Thoracic aorta (tissue), 2 donors: ENCODE measurements at regions not wholly inside any gene's neighbourhood (a gene's known extent, or its start where the extent isn't known, plus 50 kb on each side); places are given as distances from the start of the nearest gene placed in this dataset.

Experiments used
- ATAC-seq: fragments of 150-250 bp; one replicate; pipeline ENCODE4 v1.8.0; 2017; ENCODE audit warnings: low read depth; ENCODE audit not compliant: insufficient number of reproducible peaks, low FRiP score
- DNase-seq: peaks from one replicate; pipeline ENCODE4 v3.0.0-alpha.2; 2020; ENCODE audit warnings: low spot score
- H3K27ac ChIP-seq, 2 donors: fragments of 200-600 bp; sonication (generic); 1 replicate in 1 of 2; 2 replicates in 1 of 2; pipeline ENCODE4 v1.5.1; 2016; ENCODE audit warnings: mild to moderate bottlenecking in 2 of 2, moderate library complexity in 2 of 2
- H3K27me3 ChIP-seq: fragments of 200-600 bp; sonication (generic); replicated peaks from 2 replicates; pipeline ENCODE4 v1.6.0; 2016; ENCODE audit warnings: mild to moderate bottlenecking; ENCODE audit not compliant: insufficient read depth
- H3K36me3 ChIP-seq: fragments of 200-600 bp; sonication (generic); one replicate; pipeline ENCODE4 v1.5.1; 2016
- H3K4me1 ChIP-seq, 2 donors: fragments of 200-600 bp; sonication (generic); 1 replicate in 1 of 2; 2 replicates in 1 of 2; pipeline versions ENCODE4 v1.5.1 to v1.6.0; 2016; ENCODE audit warnings: low read depth in 2 of 2, mild to moderate bottlenecking in 1 of 2; ENCODE audit not compliant: control insufficient read depth in 1 of 2
- H3K4me3 ChIP-seq: fragments of 200-600 bp; sonication (generic); 2 replicates; pipeline ENCODE4 v1.5.1; 2016; ENCODE audit warnings: mild to moderate bottlenecking
- H3K9me3 ChIP-seq: fragments of 200-600 bp; sonication (generic); 2 replicates; pipeline ENCODE4 v1.5.1; 2016
- CTCF ChIP-seq: fragments of 200-600 bp; sonication (generic); IDR thresholded peaks from one replicate; pipeline ENCODE4 v1.5.1; 2019; ENCODE audit warnings: antibody characterized with exemption

DNA sequence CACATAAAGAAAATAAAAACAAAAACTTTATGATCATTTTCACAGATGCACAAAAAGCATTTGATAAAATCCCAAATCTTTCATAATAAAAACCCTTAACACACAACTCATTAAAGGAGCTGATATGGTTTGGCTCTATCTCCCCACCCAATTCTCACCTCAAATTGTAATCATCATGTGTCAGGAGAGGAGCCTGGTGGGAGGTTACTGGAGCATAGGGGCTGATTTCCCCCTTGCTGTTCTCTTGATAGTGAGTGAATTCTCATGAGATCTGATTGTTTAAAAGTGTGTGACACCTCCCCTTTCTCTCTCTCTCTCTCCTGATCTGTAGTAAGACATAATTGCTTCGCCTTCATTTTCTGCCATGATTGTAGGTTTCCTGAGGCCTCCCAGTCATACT lies 790.7 kb downstream of the C12orf50 start:
- H3K36me3 ChIP-seq, result no peaks in the 10 kb centered on the region
- no peak for TF ChIP-seq CTCF
- no peaks in the 10 kb centered on the region for H3K4me1 ChIP-seq
- DNase-seq (no peak), ATAC-seq (no peak)
- H3K4me3 ChIP-seq, result no peak overlapping the region
- no peaks in the 10 kb centered on the region for H3K27me3 ChIP-seq
- H3K9me3 ChIP-seq, result no peaks in the 10 kb centered on the region
- H3K27ac ChIP-seq, result no peak overlapping the region

DNA sequence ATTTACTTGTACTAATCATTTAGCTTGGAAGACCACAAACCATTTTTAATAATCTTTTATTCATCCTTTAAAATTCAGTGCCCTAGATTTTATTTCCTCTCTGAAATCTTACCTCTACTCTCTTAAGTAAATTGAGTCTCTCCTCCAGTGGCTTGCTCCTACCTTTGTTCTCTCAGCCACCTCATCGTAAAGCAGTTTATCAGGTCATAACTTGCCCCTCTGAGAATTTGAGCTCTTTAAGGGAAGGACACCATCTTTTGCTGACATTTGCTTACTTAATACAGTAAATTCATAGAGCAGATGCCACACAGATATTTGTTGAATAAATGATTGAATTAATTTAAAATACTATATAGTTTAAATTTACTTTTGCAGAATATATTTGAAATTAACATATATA lies 794.3 kb downstream of the C12orf50 start:
- TF ChIP-seq CTCF, result no peak
- DNase-seq (no peak), ATAC-seq (no peak)
- Histone ChIP-seq H3K36me3 (no peaks in the 10 kb centered on the region), H3K27ac (no peak overlapping the region), H3K9me3 (no peaks in the 10 kb centered on the region), H3K27me3 (no peaks in the 10 kb centered on the region), H3K4me1 (no peaks in the 10 kb centered on the region), H3K4me3 (no peak overlapping the region)

GRCh38 chr12:87233671-87234070 lies 795.5 kb downstream of the C12orf50 start:
- no peaks in the 10 kb centered on the region for H3K27me3 ChIP-seq
- H3K4me1 ChIP-seq, result no peaks in the 10 kb centered on the region
- H3K9me3 ChIP-seq, result no peaks in the 10 kb centered on the region
- no peak for TF ChIP-seq CTCF
- no peak overlapping the region for H3K4me3 ChIP-seq
- no peak overlapping the region for H3K27ac ChIP-seq
- H3K36me3 ChIP-seq, result no peaks in the 10 kb centered on the region
- no peak for DNase-seq
- ATAC-seq, result no peak

GRCh38 chr12:87231818-87232217 lies 797.4 kb downstream of the C12orf50 start:
- no peak for TF ChIP-seq CTCF
- no peaks in the 10 kb centered on the region for H3K4me1 ChIP-seq
- H3K9me3 ChIP-seq, result no peaks in the 10 kb centered on the region
- ATAC-seq, result no peak
- H3K27me3 ChIP-seq, result no peaks in the 10 kb centered on the region
- H3K4me3 ChIP-seq, result no peak overlapping the region
- no peak overlapping the region for H3K27ac ChIP-seq
- no peak for DNase-seq
- H3K36me3 ChIP-seq, result no peaks in the 10 kb centered on the region

DNA sequence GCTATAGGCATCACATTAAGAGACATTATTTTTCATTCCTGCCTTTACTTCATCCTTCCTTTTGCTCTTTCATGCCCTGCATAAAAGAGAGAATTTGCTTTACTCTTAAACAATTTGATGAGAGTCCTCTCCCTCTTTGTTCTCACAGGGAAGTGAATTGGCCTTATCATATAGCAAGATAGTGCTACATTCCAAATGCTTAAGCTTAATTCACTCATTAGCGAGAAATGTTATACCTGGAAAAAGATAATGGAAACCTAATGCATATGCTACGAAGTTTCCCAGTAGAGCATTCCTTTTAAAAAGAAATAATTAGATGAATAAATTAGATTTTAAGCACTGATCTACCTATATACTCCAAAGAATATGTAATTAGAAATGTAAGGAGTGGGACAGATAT lies 798.8 kb downstream of the C12orf50 start:
- no peak overlapping the region for H3K4me3 ChIP-seq
- H3K4me1 ChIP-seq, result no peaks in the 10 kb centered on the region
- DNase-seq (no peak), ATAC-seq (no peak)
- H3K36me3 ChIP-seq, result no peaks in the 10 kb centered on the region
- H3K27ac ChIP-seq, result no peak overlapping the region
- no peaks in the 10 kb centered on the region for H3K27me3 ChIP-seq
- TF ChIP-seq CTCF, result no peak
- no peaks in the 10 kb centered on the region for H3K9me3 ChIP-seq
